ENCODE measurements at regions not wholly inside any gene's neighbourhood (a gene's known extent, or its start where the extent isn't known, plus 50 kb on each side); places are given as distances from the start of the nearest gene placed in this dataset.
A peak's percentile ranks its signal among the peaks of the same experiment; 100 is the strongest.

DNA sequence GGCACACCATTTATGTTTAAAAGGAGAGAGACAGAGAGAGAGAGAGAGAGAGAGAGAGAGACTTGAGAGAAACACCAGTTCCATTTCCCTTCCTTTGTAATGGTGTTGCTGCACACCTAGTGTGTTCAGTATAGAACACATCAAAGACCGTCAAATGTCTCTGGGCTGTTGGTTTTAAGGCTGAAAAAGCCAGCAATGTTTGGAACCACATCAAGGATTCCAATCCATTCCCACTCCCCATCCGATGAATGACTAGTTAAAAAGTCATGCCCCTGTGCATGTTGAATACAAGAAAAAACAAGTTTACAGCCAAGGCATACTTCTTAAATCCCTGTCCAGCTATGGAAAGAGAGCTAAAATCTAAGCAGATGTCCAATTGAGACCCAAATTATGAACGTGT lies 83.0 kb upstream of the IFNE start:
- DNase-seq = no peak

- no peak for DNase-seq
These were observed 85.8 kb upstream of the IFNE start for GRCh38 chr9:21567926-21568325.

- DNase-seq = no peak
These were observed 86.4 kb upstream of the IFNE start for GRCh38 chr9:21568484-21568883.

DNA sequence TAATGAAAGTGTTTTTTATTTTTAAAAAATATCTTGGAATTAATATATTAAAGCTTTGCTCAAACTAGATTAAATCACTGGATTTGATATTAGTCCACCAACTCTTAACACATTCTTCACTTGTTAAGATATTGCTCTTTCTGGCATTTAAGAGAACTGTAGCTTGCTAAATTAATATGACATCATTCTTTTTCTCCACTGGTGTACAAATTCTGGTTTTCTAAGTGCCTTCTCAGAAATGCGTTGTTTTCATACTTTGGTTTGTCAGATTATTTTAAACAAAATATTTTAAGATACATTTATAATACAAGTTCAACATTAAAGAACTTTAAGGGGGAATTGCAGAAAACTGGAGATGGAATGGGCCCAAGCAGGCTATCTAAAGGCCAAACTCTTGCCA lies 87.6 kb upstream of the IFNE start:
- no peak for DNase-seq

DNA sequence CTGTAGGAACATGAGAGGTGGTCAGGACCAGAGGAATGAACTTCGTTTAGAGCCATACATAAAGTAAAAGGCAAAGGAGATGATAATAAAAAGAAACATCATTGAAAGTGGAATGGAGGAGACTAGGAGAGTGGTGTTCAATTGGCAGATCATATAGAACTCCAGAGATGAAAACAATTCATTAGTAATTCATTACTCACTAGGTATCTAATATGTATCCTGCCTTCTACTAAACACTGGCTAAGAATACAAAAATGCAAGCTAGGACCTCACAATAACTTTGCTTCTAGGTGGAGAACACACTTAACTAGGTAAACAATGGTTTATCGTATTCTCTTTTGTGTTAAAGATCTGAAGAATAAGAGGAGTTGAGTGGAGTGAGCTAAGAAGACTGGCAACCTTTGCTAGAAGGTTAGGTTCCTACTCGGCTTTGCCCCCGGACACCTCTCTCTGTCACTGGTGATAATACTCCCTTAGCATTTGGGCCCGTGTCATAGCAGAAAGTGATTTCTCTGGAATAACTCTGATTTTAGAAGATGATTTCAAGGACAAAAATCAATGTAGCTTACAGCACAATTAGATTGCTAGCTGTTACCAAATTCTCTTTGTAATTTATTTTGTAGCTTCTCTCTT lies 88.6 kb upstream of the IFNE start:
- no peak for DNase-seq

DNA sequence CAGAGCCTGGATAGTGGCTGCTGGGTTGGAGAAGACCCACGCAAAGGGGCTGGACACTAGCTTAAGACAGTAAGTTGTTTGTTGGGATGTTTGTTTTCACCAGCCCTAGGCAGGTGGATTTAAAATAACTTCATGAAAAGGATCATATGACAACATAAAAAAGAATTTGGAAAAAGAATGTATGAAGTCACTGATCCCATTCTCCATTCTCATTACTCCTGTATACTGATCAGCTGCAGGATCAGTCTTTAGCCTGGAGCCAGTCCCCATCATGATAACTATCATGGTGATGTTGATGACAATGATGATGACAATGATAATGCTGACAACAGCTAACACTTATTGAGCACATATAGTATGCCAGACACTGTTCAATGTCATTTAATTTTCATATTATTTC lies 92.1 kb upstream of the IFNE start:
- no peak for DNase-seq

- peak in 1 of 2 experiments; percentile 53 for DNase-seq
These were observed 94.4 kb upstream of the IFNE start for GRCh38 chr9:21576331-21577189.

DNA sequence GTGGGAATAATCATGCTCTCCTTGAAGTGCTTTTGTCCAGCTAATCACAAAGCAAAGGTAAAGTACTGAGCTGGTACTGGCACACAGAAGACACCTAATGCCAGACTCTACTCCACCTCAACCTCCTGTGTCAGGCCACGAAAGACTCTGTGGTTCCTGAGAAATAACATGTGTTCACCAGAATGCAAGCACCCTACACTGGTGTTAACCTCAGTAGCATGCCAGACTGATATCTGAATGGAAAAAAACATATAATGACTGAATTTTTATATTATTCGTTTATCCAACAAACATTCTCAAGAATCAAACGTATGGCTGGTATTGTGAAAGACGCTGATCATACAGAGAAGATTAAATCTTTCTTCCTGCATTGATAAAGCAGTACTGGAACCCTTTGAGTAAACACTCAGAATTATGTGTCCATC lies 97.1 kb upstream of the IFNE start:
- no peak for DNase-seq

DNA sequence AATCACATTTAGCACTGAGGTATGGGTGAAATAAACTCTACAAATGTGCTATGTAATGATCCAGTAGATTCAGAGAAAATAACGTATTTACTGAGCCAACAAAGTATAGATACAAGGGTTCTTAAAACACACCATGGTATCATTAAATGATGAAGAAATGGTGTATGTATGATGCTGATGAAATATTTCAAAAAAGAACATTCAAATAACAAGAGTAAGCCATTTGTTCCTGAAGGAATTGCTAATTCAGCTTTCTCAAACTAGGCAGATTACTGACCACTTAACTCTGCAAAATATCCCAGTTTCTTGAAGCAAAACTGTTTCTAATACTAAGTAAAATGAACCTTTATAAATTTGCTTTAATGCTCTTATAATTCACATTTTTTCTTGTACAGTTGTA lies 97.6 kb upstream of the IFNE start:
- no peak for DNase-seq

- no peak for DNase-seq
These were observed 98.7 kb upstream of the IFNE start for GRCh38 chr9:21580636-21581378.

DNA sequence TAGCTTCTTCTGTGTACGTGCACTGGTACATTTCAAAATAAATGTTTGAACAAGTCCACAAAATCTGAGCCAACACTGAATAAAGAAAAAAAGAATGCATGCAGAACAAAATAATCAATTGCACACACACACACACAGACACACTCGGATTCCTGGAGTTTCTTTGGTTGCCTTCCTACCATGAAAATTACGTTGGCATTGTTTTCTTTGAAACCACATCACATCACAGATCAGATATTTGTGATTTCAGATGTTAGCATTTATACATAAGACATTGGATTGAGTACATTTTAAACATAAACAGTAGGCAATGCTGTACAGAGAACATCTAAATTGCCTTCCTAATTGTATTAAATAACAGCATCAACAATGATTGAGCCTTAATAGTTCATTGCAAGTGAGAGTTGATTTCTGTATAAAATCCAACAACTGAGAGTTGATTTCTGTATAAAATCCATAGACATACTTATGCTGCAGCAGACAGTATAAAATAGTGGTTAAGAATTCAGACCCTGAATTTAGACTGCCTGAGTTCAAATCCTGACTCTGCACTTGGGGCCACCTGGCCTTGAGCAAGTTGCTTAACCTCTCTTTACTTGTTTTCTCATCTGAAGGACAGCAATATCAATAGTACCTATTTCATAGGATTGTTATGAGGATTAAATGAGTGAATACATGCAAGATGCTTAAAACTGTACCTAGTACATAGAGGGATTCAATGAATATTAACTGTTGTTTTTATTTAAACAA lies 101.7 kb upstream of the IFNE start:
- no peak for DNase-seq

- DNase-seq = no peak
These were observed 102.8 kb upstream of the IFNE start for GRCh38 chr9:21584890-21585289.

- no peak for DNase-seq
These were observed 103.9 kb upstream of the IFNE start for GRCh38 chr9:21585756-21586752.

- no peak for DNase-seq
These were observed 107.4 kb upstream of the IFNE start for GRCh38 chr9:21589344-21590056.

- no peak for DNase-seq
These were observed 108.2 kb upstream of the IFNE start for GRCh38 chr9:21590058-21590996.

GRCh38 chr9:21591221-21592062 lies 109.3 kb upstream of the IFNE start:
- peak; percentile 43 to 85 for DNase-seq

- no peak for DNase-seq
These were observed 109.9 kb upstream of the IFNE start for GRCh38 chr9:21592063-21592338.

GRCh38 chr9:21597284-21597683 lies 115.2 kb upstream of the IFNE start:
- DNase-seq = no peak

GRCh38 chr9:21598749-21599148 lies 116.6 kb upstream of the IFNE start:
- DNase-seq = no peak

All from SW 1271 (cell line).